ENCODE measurements at regions not wholly inside any gene's neighbourhood (a gene's known extent, or its start where the extent isn't known, plus 50 kb on each side); places are given as distances from the start of the nearest gene placed in this dataset.

DNA sequence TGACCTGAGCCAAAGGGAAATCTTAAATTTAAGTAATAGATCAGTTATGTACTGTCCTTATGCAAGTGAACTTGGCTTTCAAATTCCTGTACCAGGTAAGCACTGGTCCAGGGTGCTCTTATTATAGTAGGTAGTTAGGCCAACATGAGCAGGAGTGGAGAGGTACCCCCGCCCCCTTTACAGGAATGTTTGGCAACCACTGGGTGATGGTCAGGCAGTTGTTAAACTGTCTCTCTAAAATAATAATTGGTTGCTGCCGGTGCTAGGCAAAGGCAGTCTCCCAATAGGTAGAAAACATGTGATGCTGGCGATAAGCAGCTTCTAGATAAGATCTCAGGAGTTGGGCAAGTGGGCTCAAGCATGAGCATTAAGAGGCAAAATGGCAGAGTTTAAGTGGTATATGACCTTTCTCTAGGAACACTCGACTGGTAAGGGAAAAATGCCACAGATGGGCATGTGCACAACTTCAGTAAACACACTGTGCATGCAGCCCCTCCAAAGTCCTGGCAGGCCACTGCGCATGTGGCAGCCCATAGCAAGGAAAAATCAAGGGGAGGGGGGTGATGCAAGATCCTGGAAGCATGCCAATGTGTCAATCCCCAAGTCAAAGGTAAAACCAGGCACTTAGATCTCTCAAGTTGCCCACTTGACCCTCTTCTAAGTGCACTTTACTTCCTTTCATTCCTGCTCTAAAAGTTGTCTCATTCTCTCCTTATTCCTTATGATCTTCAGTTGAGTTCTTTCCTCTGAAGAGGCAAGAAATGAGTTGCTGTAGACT, 1239.7 kb downstream of the C4orf33 start:
- no peak for DNase-seq (ENCODE audit: low spot score)

DNA sequence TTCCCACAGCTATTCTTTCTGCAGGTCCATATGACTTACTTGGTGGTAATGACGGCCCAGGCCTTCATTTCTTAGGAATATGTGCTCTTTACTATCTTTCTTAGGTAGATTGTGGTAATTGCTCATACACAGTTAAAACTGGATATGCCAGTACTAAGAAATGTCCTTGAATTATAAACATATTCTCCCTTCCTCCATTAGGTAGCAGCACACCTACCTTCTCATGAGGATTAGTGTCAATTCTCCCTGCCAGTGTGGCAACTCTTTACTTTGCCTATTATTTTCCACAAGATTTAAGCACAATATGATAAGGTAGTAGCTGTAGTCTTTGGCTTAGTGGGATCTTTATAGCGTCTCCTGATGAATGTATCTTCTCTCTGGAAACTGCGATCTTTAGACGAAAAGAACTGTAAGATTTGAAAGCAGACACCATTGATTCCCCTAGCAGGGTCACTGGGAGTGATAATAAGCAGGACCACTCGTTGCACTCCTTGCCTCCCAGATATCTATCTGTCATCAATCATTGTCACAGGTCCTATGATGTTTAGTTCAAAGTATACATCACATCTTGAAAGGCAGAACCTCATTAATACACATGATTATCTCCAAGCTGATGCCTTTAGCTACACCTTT, 1240.7 kb downstream of the C4orf33 start:
- peak; percentile 22 for DNase-seq (ENCODE audit: low spot score)

DNA sequence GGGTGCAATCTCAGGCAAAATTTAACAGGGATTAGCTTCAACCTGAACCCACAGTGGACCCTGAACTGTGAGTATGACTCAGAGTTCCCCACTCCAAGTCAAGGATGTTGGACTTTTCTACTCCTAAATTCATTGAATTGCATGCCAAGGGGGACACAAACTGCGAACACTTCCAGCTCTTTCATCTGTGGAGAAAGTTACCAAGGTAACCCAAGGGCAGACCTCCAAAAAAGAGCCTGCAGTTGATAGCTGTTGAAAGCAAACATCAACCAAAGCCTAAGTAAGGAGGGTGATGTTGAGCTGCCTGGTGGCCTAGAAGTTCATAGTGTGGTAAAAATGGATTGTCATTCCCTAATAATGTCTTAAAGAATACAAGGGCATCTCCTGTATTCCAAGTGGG, 1242.9 kb downstream of the C4orf33 start:
- DNase-seq (ENCODE audit: low spot score): no peak

DNA sequence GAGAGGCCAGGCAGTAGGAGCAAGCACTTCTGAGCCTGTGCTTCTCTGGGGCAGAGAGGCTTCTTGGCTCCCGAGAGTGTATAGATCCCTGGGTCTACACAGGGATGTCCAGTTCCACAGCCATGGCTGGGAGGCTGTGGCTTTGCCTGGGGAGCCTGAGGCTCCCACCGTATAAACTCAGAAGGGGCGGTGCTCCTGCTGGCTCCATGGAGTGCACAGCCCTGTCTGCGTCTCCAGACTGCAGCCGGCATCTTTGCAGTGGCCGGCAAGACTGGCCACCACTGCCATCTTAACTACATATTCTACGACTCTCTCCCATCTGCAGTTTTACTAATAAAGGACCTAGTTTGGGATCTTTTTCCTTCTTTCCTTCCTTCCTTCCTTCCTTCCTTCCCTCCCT, 1253.8 kb downstream of the C4orf33 start:
- no peak for DNase-seq (ENCODE audit: low spot score)

DNA sequence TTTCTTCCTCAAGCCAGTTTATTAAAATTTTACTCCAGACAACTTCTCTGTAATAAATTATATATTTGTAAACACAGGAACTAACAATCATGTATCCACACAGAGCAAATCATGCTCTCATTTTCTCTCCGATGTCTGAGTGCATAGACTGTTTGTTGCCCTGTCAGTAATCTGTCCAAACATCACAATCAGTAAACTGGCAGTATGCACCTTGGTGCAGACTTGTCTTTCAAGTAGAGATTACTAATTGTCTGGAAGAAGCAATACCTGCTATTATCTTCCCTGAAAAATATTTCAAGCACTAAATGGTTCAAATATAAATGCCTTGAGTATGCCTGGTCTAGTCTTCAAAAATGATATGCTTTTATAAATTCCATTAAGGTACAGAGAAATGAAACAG, 1260.9 kb downstream of the C4orf33 start:
- DNase-seq (ENCODE audit: low spot score): no peak

DNA sequence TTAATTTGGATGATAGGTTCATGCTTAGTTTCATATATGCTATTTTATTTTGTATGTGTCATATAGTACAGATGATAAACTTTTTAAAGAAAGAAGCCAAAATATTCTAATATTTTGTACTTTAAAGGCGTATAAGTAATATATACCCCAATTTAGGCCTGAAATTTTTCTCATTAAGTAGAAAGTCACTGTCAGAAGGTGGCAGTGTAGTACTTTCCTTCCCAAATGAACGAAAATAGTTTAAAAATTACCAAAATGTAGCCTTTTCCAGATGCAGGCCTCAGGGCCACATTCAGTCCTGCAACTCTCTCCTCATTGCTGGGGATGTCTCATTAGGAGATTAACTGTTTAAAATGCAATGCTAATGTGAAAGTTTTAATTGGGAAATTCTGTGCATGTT, 1263.6 kb downstream of the C4orf33 start:
- DNase-seq (ENCODE audit: low spot score): no peak

DNA sequence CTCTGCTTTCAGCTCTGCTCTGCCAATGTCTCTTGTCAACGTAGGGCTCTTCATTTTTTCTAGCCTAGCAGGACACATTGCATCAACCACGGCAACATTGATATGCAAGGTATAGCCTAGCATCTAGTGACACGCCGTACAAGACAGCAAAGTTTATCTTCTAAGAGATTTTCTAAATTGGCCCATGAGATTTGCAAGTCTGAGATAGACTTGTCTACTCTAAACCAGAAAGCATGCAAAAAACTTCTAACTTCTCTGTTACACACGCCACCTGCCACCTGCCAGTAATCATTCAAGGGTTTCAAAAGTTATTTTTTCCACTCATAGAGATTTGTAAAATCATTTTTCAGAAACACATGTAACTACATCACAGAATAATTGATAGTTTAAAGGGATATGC, 1265.7 kb downstream of the C4orf33 start:
- DNase-seq (ENCODE audit: low spot score): no peak

DNA sequence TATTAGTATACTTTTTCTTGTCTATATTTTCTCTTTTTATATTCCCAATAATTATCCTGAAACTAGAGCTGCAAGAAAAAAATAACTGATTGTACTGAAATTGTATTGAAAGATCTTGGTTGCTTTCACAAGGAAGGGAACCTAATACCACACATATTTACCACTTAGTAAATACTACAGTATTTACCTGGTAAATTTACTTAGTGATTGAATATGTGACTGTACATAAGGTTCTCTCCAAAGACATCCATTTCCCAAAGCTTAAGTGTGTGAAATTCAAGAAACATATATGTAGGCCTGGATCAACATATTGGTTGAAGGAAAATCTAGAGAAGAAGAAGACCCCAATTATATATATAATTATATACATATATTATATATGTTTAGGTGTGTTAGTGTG, 1272.7 kb downstream of the C4orf33 start:
- no peak for DNase-seq (ENCODE audit: low spot score)

DNA sequence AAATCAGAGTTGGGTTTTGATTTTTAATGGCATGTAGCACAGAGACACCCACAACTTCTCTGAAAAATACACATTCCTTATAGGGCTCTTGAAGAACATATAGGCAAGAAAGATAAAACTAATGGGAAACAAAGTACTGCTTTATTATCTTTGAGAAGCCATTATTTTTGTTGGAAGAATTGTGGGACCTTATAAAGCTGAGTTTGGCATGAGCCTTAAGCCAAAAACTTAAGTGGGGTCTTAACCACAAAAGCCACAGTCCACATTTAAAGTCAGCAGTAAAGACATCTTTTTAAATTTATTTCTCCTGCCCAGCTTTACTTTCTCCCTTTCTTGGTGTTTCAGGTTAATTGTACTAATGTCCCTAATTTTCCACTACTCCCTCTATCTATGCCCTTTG, 1297.3 kb downstream of the C4orf33 start:
- DNase-seq (ENCODE audit: low spot score): peak; percentile 18

DNA sequence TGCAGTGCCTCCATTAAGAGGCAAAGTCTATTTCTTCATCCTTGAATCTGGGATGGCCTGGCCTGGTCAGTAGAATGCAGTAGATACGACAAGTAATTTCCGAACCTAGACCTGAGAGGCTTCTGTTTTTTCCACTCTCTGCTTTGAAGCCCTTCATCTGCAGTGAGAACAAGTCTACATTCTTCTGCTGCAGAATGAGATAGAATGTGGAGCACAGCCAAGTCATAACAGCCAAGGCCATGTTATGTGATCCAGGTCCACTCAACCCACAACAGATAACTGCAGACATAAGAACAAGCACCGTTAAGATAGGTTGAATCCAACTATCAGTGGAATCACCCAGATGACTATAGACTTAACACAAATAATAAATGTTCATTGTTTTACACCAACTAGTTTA, 1297.7 kb downstream of the C4orf33 start:
- DNase-seq (ENCODE audit: low spot score): no peak

DNA sequence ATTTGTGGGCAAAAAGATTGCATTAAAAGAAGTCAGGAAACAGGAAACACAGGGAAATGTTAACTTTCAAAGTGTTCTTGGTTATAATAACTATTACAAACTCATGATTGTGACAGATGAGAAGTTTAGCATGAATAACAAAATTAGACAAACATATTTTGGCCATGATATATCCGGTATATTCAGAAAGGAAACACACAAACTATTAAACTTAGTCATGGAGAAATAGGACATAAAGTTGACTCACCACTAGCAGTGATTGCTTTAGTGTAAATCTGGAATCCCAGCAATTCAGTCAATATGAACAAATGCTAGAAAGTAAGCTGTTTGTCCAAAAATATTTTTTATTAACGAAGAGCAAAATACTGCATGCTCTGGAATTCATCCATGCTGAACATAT, 1299.9 kb downstream of the C4orf33 start:
- peak; percentile 45 for DNase-seq (ENCODE audit: low spot score)

DNA sequence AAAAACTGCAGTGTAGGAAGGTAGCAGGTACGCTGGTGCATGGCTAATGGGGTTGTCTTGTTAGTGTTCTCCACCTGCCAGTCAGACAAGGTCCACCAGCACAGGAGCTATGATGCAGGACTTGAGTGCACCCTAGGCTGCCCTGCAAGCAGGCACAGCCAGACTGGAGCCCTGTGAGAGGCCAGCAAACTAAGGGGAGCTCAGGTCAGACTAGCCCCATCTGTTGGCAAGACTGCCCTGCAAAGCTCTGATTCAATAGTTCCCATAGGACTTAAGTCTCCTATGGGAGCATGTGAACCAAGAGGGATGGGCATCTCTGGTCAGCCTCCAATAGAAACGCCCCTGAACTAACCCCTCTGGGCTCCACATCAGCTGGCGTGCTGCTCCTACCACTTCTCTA, 1307.3 kb downstream of the C4orf33 start:
- no peak for DNase-seq (ENCODE audit: low spot score)

DNA sequence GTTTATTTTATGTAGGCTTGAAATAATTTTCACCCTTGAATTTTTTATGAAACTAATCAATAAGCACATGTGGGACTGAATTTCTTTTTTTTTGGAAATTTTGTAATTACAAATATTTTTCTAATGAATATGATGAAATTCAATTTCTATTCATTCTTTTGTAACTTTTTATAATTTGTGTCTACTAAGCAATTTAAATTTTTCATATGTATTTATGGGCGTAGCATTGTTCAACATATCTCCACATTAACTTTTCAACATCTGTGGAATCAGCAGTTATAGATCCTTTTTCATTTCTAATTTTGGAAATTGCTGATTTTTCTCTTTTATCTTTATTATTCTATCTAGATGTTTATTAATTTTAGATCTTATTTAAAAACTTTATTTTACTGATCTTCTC, 1320.3 kb downstream of the C4orf33 start:
- no peak for DNase-seq (ENCODE audit: low spot score)

DNA sequence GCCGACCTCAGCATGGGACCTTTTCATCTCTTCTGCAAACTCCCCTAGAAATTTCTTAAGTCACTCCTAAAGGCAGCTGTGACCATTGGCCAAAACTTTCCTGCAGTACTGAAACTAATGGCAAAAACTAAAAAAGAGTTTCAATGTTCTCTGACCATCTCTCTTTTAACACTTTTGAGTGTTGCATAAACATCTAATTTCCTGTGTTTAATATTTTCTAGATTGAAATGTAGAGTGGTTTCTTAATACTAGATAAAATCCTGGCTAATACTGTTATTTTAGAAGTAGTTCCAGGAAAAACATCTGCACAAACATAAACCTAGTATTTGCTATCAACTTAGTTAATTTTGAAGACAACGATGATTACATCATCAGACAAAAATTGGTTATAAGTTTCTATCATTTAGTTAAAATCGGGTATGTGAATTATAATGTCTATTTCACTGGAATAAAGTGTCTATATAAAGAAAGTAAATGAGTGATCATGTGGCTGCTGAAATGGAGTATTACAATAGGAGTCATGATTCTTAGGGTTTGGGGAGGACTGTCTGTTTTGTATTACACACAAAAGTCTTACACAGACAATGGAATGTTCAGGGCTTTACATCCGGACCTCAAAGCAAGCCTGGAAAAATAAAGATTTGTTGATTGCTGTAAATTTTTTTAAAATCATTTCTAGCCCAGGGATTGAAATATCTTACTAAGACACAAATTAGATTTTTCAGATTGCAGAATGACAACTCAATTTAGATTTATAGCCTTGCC, 1323.4 kb downstream of the C4orf33 start:
- DNase-seq (ENCODE audit: low spot score): no peak

DNA sequence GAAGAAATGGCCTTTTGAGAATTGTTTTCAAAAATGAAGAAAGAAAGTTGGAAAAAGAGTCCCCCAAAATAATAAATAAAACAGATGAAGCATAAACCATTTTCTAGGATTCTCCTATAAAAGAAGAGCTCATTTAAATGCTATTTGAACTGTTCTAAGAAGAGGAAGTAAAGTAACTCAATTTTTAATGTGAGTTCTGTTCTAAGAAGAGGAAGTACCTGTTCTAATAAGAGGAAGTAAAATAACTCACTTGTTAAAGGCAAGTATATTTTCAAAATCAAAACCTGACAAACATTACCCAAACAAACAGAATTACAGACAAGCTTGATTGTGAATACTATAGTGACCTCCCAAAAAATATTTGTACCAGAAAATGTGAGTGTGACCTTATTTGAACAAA, 1326.3 kb downstream of the C4orf33 start:
- DNase-seq (ENCODE audit: low spot score): no peak

DNA sequence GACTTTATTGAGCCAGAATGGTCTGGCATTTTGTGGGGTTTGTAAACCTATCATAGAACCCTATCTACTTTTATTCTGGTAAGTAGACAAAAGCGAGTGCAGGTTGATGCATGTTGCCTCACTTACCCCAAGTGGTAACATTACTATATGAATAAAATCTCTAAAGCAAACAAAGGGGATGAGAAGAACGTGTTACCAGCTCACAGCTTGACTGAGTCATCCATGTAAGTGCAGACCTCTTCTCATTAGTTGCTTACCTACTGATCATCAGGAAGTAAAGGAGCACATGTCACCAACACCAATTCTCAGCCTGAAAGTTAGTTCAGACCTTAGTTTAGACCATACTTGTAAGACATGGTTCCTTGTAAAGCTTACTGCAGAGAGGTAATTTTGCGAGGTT, 1328.3 kb downstream of the C4orf33 start:
- no peak for DNase-seq (ENCODE audit: low spot score)

DNA sequence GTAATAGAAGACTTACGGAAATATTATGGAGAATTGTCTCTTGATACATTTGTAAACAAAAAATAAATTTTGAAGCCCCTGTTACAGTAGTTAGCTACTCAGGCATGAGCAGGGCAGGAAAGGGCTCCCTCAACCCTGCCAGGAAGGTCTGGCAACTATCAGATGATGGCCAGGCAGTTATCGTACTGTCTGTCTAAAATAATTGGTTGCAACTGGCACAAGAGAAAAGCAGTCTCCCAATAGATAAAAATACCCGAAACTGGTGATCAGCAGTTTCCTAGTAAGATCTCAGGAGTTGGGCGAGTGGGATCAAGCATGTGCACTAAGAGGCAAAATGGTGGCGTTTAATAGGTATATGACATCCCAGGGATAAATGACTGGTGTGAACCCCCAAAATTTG, 1336.3 kb downstream of the C4orf33 start:
- no peak for DNase-seq (ENCODE audit: low spot score)

DNA sequence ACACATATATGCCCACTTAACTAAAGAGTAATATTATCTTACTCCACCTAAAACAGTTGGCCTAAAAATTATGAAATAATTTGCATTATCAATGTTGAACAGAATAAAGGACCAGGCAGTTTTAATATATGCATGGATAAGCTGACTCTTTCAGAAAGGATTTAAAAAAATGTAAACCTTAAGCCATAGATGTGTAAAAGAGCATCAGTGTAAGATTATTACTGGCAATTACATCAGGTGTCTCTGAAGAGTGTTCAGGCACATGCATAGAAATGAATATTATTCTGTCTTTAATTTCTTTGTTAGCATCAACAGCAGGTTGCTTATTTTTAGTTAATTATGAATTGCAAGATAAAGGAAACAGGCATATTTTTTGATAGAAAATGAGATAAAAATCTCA, 1353.8 kb downstream of the C4orf33 start:
- no peak for DNase-seq (ENCODE audit: low spot score)

DNA sequence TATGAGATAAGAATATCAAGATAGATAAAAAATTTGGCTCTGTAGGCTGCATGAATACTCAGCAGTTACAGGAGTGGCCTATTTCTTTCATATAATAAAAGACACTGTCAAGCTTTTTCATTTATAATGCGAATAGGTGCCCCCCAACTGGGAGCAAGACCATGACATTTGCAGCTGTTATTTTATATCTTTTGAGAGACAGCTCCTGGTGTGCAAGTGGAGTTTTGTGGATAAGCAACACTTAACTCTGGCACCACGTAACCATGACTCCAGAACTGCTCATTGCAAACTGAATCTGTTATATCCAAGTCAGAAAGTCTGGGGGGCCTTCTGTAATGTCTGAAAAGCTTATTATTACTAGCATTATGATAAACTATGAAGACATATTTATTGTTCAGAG, 1372.4 kb downstream of the C4orf33 start:
- DNase-seq (ENCODE audit: low spot score): no peak

DNA sequence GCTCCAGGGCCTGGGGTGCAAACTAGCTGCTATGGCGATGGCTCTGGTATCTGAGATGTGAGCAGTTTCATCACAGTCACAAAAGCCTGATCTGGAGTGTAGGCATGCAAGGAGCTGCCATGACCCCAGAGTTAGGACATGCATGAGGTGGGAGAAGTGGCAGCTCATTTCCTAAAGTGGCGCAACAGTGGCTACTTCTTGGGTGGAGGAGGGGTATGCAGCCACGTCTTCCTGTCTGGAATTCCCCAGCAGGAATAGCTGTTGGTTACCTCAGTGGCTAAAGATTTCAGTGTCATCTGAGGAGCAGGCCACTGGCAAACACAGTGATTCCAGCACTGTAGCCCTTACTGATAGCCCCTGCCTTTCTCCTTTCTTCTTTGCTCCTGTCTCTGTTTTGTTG, 1382.5 kb downstream of the C4orf33 start:
- peak; percentile 30 for DNase-seq (ENCODE audit: low spot score)

DNA sequence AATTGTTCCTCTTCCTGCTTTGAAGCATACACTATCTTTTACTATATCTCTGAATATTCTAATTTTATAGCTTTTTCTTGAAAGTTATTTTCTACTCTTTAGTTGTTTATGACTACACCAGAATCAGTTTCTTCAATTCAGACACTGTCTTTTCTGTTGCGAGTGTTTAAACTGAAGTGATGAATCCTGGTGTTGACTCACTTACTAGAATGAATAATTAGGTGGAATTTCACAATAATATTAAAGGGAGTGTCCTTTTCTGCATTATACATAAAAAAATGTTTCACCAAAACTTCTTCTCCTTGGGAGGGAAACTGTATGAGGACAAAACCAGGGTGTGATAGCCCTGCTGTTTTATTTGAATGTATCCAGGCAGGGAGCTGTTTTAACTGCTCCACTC, 1383.1 kb downstream of the C4orf33 start:
- DNase-seq (ENCODE audit: low spot score): no peak

DNA sequence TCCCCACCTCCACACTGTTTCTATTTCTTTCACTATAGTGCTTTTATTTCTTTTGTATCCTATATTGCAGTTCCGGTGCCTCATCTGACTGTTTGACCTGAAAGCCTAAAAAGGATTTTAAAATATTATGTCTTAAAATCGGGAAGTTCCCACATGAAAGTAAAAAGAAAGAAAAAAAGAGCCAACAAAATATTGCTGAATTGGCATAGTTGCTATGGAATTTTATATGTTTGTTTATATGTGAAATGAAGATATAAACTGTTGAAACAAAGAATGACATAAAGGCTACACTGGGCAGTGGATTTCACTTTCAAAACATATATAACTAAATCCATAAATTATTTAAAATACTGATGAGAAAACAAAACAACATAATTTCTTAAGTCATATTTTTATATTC, 1383.7 kb downstream of the C4orf33 start:
- no peak for DNase-seq (ENCODE audit: low spot score)

DNA sequence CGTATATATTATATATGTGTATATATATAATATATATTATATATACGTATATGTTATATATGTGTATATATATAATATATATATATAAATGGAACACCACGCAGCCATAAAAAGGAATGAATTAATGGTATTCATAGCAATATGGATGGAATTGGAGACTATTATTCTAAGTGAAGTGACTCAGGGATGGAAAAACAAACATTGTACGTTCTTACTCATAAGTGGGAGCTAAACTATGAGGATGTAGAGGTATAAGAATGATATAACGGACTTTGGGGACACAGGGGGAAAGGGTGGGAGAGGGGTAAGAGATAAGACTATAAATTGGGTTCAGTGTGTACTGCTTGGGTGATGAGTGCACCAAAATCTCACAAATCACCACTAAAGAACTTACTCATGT, 1388.9 kb downstream of the C4orf33 start:
- no peak for DNase-seq (ENCODE audit: low spot score)
